ENCODE measurements at regions not wholly inside any gene's neighbourhood (a gene's known extent, or its start where the extent isn't known, plus 50 kb on each side); places are given as distances from the start of the nearest gene placed in this dataset.

DNA sequence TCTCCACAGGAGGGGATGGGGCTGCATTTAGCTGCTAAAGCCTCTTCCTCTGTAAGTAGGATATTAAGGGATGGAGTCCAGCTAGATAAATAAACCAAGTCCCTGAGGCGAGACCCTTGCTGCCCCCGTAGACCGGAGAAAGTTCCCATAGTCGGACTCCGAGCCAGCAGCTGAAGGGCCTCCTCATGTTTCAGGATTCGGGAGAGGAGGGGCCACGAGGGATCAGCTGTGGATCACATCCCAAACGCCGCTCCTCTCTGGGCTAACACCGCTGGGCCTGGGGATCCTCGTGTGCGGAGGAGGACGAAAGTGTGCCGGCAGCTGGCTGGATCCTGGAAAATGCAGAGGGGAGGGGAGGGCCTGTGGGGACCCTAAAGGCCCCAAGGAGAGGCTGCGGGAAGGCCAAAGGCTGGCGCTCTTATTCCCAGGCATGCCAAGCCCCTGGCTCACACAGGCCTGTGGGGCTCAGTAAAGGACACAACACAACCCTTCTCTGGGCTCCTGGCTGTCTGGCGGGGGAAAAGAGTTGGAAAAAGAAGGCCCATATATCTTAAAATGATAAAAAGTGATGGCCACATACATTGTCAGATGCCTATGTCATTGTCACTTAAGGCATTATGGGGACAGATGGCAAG, 82.5 kb upstream of the TMEM72 start:
- DNase-seq (ENCODE audit: low read depth): peak; percentile 21
- H3K4me3 ChIP-seq (ENCODE audit: low read depth, low read length): no peak overlapping the region

DNA sequence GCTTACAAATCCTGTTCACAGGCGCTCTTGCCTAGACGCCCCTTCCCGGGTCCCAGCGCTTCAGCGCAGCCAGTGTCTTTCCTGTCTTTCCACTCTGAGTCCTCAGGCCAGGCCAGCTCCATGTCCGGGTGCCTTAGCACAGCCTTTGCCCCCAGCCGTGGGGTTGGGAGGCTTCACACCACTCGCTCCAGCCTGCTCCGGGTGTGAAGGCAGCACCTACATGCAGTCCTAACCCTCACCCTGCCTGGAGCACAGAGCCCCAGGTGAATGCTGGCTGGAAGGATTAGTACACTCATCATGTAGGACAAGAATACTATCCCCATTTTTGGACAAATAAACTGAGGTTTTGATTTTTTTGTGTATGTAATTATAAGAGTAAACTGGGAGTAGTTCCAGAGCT, 81.7 kb upstream of the TMEM72 start:
- H3K4me3 ChIP-seq (ENCODE audit: low read depth, low read length): no peak overlapping the region
- no peak for DNase-seq (ENCODE audit: low read depth)

- peak; percentile 18 for DNase-seq (ENCODE audit: low read depth)
- H3K4me3 ChIP-seq (ENCODE audit: low read depth, low read length): no peak overlapping the region
Observed at GRCh38 chr10:44830022-44830421, 81.1 kb upstream of the TMEM72 start.

DNA sequence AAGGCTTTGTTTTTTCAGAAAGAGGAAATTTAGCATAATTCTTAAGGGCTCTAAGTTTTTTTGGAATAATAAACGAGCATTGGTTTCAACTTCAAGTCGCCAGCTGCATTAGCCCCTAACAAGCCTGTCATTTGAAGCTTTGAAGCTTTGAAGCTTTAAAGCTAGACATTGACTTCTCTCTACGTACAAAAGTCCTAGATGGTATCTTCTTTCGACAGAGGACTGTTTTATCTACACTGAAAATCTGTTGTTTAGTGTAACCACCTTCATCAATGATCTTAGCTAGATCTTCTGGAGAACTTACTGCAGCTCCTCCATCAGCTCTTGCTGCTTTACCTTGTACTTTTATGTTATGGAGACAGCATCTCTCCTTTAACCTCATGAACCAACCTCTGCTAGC, 79.6 kb upstream of the TMEM72 start:
- H3K4me3 ChIP-seq (ENCODE audit: low read depth, low read length): no peak overlapping the region
- DNase-seq (ENCODE audit: low read depth): no peak

DNA sequence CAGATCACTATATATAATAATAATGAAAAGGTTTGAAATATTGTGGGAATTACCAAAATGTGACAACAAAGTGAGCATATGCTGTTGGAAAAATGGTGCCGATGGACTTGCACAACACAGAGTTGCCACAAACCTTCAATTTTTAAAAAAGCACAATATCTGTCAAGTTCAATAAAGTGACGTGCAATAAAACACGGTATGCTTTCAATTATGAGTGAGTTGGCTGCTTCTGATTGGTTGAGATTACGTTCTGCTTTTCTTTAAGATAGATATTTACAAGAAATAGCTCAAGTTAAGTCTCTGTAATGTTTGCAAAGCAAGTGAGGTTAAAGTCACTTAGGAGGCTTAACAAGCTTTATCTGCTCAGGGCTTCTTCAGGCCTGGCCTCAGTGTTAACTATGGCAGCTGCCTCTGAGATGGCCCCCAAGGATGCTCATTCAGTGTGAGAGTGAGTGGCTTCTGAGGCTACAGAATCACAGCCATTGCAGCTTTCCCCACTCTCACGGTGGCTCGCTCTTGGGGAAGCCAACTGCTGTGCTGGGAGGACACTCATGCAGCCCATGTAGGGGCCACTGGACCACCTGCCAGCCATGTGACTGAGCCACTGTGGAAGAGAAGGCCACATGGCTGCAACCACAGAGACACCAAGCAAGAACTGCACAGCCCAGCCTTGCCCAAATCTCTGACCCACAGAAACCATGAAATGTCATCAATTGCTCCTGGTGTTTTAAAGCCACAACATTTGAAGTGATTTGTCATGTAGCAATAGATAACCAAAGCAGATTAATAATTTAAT, 78.3 kb upstream of the TMEM72 start:
- H3K4me3 ChIP-seq (ENCODE audit: low read depth, low read length): no peak overlapping the region
- no peak for DNase-seq (ENCODE audit: low read depth)

DNA sequence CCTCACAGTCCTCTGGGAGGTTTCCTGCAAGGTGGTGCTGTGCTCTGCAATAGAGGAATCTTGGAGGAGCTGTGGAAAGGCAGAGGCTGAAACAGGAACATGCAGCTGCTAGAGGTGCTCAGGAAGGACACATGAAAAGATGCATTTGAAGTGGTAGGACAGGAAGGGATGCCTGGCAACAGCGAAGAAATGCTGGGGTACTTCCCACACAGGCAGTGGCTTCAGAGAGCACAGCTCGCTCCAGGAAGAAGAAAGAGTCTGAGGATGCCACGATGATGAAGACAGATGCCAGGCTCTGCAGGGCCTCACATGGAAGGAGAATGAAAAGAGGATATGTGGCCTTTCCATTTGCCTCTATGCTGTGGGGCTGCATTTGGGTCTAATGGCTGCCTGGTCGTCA, 77.0 kb upstream of the TMEM72 start:
- H3K4me3 ChIP-seq (ENCODE audit: low read depth, low read length): no peak overlapping the region
- no peak for DNase-seq (ENCODE audit: low read depth)

DNA sequence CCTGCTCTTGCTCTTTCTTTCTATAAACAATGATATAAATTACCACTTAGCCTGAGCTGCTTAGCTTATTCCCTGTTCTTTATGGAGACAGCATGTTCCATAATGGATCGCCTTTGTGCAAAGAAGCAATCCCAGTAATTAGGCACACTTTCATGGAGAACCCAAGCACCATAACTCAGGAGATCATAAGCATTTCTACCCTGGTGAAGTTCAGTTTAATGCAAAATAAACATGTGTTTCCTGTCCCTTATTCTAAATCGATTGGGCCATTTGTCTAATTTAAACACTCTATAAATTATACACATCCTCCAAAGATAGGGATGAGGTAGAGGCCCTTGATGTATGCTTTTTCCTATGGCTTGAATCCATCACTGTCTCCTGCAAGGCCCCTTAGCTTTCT, 75.8 kb upstream of the TMEM72 start:
- no peak for DNase-seq (ENCODE audit: low read depth)
- H3K4me3 ChIP-seq (ENCODE audit: low read depth, low read length): no peak overlapping the region

DNA sequence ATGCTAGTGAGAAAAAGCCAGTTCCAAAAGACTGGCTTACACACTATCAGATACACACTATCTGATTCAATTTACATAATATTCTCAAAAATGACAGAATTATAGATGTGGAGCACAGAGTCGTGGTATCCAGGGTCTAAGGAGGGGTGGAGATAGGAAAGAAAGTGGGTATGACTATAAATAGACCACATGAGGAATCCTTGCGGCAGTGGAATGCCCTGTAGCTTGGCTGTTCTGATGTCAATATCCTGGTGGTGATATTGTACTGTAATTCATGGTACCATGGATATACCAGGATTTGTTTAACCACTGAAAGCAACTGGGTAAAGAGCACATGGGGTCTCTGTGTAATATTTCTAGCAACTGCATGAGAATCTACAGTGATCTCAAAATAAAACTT, 67.7 kb upstream of the TMEM72 start:
- no peak overlapping the region for H3K4me3 ChIP-seq (ENCODE audit: low read depth, low read length)
- no peak for DNase-seq (ENCODE audit: low read depth)

DNA sequence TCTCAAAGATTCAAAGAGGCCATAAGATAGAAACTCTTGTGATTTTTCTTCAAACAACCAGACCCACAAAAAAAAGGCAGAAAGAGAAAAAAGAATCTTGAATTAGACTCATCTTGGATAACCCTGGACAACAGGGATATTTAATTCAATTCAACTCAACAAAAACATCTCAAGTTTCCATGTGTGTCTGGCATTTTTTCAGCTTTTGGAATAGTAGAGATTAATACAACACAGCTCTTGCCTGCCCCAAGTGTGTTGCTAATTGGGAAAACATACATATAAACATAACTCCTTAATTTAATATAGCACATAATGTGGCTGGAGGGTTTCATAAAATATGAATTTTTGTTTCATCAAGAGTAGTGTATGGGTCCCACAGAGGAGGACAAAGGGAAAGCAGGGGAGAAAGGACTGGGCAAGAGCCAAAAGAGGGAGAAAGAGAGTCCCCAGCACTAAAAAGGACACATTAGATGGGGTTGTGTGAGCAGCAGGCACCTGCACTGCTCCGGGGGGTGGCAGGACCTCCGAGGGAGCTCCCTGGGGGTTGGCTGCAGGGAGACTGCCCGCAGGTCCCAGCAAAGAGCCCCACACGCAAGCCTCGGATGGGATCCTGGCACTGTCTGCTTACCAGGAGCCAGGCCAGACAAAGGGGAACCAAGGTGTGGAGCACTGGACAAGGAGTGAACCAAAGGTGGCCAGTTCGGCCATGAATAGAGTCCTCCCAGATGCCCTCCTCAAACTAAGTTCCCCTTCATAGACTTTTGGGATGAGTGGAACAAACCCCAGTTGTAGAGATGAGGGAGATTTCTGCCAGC, 65.6 kb upstream of the TMEM72 start:
- DNase-seq (ENCODE audit: low read depth): no peak
- no peak overlapping the region for H3K4me3 ChIP-seq (ENCODE audit: low read depth, low read length)

- no peak for DNase-seq (ENCODE audit: low read depth)
- H3K4me3 ChIP-seq (ENCODE audit: low read depth, low read length): no peak overlapping the region
Observed at GRCh38 chr10:44847110-44847509, 64.0 kb upstream of the TMEM72 start.

DNA sequence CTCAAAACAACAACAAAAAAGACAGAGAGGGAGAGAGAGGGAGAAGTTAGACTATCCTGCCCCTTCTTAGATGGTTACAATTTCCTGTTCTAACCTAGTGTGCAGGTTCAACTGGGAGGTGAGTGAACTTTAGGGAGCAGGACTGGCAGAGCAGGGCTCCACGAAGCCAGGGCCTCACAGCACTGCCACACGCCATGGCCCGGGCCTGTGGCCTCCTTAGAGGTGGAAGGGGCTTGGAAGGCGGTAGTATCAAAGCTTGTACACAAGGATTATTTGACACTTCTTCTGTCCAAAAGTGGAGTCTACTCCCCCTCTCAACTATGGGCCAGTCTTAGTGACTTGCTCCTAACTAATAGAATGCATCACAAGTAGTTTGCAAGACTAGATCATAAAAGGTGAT, 62.9 kb upstream of the TMEM72 start:
- DNase-seq (ENCODE audit: low read depth): no peak
- H3K4me3 ChIP-seq (ENCODE audit: low read depth, low read length): no peak overlapping the region

DNA sequence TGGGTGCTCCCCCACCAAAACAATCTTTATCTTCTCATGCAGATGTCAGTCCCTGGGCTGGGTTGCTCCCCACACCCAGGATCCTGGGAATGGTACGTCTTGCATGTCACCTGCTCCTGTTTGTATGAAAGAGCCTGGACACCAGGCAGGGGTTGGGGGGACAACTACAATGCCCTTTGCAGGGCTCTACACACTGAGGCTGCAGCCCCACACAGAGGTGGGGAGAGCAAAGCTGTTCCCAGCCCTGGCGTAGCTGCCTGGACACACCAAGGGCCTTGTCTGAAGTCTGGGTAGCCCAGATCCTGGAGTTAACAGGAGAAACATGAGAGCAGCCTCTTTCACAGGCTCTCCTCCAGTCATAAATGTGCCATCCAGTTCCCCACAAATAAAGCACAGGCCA, 61.2 kb upstream of the TMEM72 start:
- no peak for DNase-seq (ENCODE audit: low read depth)
- no peak overlapping the region for H3K4me3 ChIP-seq (ENCODE audit: low read depth, low read length)

- no peak for DNase-seq (ENCODE audit: low read depth)
- H3K4me3 ChIP-seq (ENCODE audit: low read depth, low read length): no peak overlapping the region
Observed at GRCh38 chr10:44850356-44850934, 60.7 kb upstream of the TMEM72 start.

- DNase-seq (ENCODE audit: low read depth): no peak
- H3K4me3 ChIP-seq (ENCODE audit: low read depth, low read length): no peak overlapping the region
Observed at GRCh38 chr10:44851413-44851812, 59.7 kb upstream of the TMEM72 start.

DNA sequence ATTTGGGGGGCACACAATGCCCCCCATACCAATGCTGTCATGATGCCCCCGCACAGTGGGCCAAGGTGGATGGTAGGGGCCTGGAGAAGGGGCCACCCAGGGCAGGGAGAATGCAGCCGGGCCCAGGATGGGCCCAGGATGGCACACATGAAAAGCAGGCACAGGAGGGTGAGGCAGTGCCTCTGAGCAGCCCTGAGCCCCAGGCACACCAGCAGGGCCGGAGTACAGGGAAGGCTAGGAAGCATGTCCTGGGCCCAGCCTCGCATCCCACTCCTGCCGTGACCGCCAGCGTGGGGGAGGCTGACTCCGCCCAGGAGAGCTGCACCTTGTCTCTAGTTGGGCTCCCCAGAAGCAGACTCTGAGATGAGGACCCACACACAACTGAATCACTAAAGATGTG, 59.3 kb upstream of the TMEM72 start:
- DNase-seq (ENCODE audit: low read depth): no peak

DNA sequence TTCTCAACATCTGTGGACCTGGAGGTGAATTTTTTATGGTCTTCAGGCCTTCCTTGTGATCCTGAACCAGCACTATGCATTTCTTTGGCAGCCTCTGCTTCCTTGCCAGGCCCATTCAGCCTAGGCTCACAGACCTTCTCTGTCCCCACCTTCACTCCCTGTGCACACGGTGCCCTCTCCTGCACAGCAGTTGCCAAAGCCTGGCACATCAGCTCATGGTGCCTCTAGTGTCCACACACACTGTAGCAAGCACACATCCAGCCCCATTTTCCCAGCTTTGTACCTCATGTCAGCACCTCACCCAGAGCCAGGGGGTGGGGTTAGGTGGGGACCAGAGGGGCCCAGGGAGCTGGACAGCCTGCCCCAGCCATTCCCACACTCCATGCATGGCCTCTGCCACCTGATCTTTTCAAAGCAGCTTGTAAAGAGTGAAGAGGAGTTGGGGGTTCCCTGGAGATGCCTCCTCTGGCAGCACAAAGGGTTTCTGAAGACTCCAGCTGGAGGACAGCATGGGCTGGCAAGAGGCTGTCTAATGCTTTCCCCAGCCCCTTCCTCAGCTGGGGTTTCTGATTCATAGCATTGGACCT, 57.9 kb upstream of the TMEM72 start:
- H3K4me3 ChIP-seq (ENCODE audit: low read depth, low read length): no peak overlapping the region
- no peak for DNase-seq (ENCODE audit: low read depth)

More for the DNA sequence above, 59.3 kb upstream of the TMEM72 start:
- H3K4me3 ChIP-seq (ENCODE audit: low read depth, low read length): no peak overlapping the region

DNA sequence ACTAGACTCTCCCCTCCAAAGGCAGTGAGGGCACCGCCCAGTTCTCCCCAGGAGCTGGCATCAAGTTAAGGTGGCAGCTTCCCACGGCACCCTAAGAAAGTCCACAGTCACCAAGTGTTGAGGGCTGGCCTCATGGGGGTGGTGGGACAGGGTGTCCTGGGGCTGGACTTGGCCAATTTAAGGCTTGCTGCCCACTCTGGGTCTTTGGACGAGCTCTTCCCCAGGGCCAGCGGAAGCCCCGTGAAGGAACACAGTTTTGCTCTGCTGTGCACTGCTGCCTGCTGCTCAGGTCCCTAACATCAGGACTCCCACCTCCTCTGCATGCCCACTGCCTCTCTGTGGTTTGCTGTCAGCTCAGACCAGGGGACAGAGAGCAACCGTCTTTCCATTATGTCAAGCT, 57.3 kb upstream of the TMEM72 start:
- H3K4me3 ChIP-seq (ENCODE audit: low read depth, low read length): no peak overlapping the region
- no peak for DNase-seq (ENCODE audit: low read depth)

GRCh38 chr10:44854693-44855350, 56.3 kb upstream of the TMEM72 start:
- DNase-seq (ENCODE audit: low read depth): no peak
- H3K4me3 ChIP-seq (ENCODE audit: low read depth, low read length): no peak overlapping the region

DNA sequence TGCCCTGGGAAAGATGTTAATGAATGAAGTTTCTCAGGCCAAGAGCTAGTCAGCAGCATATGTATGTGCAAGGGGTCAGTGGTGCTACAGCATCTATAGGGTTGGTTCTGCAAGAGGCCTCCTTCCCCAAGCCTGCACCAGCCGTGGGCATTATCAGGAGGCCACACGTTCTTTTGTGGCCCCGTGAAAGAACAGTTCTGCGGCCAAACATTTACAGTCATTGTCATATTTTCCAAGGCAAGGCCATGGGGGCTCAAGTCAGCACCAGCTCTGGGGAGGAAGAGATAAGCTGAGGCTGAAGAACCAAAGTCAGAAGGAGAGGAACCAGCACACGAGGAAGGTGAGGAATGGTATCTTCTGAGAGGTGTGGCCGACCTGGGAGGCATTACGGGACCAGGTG, 54.4 kb upstream of the TMEM72 start:
- no peak overlapping the region for H3K4me3 ChIP-seq (ENCODE audit: low read depth, low read length)
- DNase-seq (ENCODE audit: low read depth): no peak

Data from skeletal muscle cell (primary cell).